GM18951 (cell line): ENCODE measurements at regions not wholly inside any gene's neighbourhood (a gene's known extent, or its start where the extent isn't known, plus 50 kb on each side); places are given as distances from the start of the nearest gene placed in this dataset.

Experiments used
- POLR2A ChIP-seq: IDR thresholded peaks from 4 replicates; pipeline ENCODE4 v1.6.1; 2011; ENCODE audit warnings: mild to moderate bottlenecking; ENCODE audit not compliant: insufficient read length, insufficient read depth; ENCODE audit errors: extremely low read depth
- in situ Hi-C: fragments of 300-500 bp; cut with MboI; formaldehyde crosslinking; loops from one replicate; pipeline ENCODE4 v1.12.0; 2022; ENCODE audit warnings: low sequenced_read_pairs, mixed read lengths, inconsistent platforms; ENCODE audit not compliant: unreplicated experiment

- no peak for TF ChIP-seq POLR2A
- in situ Hi-C loops, result no loop called here
Observed at GRCh38 chr5:168110384-168110783, 181.1 kb upstream of the WWC1 start.

GRCh38 chr5:168110870-168111832 is 180.3 kb upstream of the WWC1 start:
- TF ChIP-seq POLR2A, result no peak
- in situ Hi-C loops, result no loop called here

DNA sequence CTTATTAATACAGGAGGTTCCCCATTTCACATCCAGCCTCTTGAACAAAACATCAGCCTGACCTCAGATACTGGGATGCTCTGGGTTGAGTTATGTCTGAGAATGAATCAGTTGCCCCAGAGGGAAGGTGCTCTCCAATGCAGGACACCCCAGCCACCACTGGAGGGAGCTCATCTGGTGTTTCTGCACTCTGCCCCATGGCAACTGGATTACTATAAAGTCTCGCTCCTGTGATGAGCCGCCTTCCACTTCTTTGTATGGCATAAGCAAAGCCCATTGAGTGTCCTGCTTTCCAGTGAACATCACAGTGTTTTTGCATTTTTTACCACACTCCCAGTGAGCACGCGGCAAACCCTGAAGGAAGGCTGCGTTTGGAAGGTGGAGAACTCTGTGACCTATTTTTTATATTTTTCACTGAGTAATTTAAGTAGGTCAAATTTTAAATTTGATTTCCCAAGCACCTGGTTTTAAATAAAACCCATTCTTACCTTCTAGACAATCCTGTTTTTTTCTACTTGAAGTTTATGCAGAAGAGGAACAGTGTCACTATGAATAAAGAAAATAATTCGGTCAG is 176.9 kb upstream of the WWC1 start:
- no peak for TF ChIP-seq POLR2A
- in situ Hi-C loops, result no loop called here

DNA sequence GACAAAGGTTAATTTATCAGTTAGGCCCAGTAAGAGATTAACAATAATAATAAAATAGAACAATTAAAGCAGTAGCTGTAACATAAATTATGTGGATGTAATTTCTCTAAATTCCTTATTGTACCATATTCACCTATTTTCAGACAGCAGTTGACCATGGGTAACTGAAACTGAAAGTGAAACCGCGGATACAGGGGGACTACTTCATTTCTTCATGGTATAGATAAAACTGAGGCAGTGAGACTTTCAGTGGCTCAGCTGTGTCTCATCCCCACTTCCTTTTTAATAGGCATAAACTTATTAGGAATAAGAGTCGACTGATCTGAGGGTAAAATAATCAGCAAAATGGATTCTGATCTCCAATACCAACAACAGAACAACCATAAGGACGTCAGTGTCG is 174.0 kb upstream of the WWC1 start:
- in situ Hi-C loops, result no loop called here
- no peak for TF ChIP-seq POLR2A

GRCh38 chr5:168118042-168118668 is 173.3 kb upstream of the WWC1 start:
- in situ Hi-C loops, result no loop called here

GRCh38 chr5:168120401-168121137 is 170.9 kb upstream of the WWC1 start:
- in situ Hi-C loops, result no loop called here
- no peak for TF ChIP-seq POLR2A

More at GRCh38 chr5:168118042-168118668, 173.3 kb upstream of the WWC1 start:
- no peak for TF ChIP-seq POLR2A

GRCh38 chr5:168121138-168121494 is 170.3 kb upstream of the WWC1 start:
- in situ Hi-C loops, result no loop called here

DNA sequence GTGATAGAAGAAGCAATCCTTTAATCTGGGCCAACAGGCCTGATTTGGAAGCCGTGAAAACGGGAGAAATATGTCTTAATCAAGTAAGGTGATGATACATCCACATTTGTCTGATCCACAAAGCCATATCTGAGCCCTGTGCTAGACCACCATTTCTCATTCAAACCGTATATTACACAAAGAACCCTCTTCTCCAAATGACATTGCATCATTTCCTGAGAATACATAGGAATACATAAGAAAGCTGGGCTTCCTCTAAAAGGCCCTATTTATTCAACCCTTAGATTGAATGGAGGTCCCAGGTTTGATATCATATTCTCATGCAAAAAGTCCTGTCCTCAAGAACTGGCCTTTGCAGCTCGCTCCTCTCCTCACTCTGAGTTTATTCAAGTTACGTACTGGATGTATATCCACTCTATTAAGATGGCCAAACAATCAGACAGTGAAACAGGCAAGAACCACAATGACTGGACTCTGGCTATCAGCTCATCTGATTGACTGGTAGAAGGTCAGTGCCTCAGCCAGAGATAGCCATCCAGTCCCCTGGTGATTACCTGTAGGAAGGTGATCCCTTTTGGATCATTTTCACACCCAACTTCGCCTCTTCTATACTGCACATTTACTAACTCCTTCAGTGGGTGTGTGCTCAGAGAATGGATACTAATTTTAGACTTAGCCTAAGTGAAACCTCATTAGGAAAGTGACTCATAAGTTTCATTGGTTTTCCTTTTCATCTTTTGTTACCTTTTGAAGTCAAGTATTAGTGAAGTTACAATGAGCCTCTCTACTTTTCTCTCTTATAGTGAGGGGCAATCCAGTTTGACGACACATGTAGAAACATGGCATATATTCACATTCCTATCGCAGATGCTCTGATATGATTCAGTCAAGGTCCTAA is 167.6 kb upstream of the WWC1 start:
- in situ Hi-C loops, result no loop called here
- TF ChIP-seq POLR2A, result no peak

More at GRCh38 chr5:168121138-168121494, 170.3 kb upstream of the WWC1 start:
- no peak for TF ChIP-seq POLR2A

- no peak for TF ChIP-seq POLR2A
- in situ Hi-C loops, result no loop called here
Observed at GRCh38 chr5:168125445-168126199, 165.8 kb upstream of the WWC1 start.

- TF ChIP-seq POLR2A, result no peak
- in situ Hi-C loops, result no loop called here
Observed at GRCh38 chr5:168126606-168127005, 164.8 kb upstream of the WWC1 start.

DNA sequence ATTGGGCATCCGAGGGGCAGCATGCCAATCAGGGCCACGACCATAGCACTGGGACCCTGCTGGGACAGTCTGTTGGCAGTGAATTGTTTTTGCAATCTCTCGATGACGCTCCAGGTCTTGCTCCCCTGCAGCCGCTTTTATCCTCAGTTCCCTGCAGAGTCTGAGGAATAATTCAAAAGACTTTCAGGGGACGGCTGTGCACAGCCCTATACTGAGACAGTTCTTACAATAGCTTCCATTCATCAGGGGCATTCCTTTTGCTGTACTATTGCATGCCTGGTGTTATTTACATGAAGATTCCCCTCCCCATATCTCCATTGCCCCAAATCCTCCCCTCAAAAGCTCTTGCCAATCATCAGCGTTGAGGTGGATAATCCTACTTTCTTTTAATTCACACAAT is 163.3 kb upstream of the WWC1 start:
- in situ Hi-C loops, result no loop called here
- no peak for TF ChIP-seq POLR2A
